ENCODE measurements at regions not wholly inside any gene's neighbourhood (a gene's known extent, or its start where the extent isn't known, plus 50 kb on each side); places are given as distances from the start of the nearest gene placed in this dataset.

DNA sequence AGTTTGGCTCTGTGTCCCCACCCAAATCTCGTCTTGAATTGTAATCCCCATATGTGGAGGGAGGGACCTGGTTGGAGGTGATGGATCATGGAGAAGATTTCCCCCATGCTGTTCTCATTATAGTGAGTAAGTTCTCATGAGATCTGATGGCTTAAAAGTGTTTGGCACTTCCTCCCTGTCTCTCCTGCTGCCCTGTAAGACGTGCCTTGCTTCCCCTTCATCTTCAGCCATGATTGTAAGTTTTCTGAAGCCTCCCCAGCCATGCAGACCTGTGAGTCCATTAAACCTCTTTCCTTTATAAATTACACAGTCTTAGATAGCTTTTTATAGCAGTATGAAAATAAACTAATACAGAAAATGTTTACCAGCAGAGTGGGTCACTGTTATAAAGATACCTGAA, 577.6 kb downstream of the UTRN start:
- TF ChIP-seq, protein P1, sequence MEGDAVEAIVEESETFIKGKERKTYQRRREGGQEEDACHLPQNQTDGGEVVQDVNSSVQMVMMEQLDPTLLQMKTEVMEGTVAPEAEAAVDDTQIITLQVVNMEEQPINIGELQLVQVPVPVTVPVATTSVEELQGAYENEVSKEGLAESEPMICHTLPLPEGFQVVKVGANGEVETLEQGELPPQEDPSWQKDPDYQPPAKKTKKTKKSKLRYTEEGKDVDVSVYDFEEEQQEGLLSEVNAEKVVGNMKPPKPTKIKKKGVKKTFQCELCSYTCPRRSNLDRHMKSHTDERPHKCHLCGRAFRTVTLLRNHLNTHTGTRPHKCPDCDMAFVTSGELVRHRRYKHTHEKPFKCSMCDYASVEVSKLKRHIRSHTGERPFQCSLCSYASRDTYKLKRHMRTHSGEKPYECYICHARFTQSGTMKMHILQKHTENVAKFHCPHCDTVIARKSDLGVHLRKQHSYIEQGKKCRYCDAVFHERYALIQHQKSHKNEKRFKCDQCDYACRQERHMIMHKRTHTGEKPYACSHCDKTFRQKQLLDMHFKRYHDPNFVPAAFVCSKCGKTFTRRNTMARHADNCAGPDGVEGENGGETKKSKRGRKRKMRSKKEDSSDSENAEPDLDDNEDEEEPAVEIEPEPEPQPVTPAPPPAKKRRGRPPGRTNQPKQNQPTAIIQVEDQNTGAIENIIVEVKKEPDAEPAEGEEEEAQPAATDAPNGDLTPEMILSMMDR (IDR thresholded peaks at IDR 0.05), result no peak
- TF ChIP-seq POLR2AphosphoS5 (IDR thresholded peaks at IDR 0.05) (no peak), POLR2A (IDR thresholded peaks at IDR 0.05) (no peak)

All from upper lobe of left lung (tissue), 4 donors.